ENCODE measurements at regions not wholly inside any gene's neighbourhood (a gene's known extent, or its start where the extent isn't known, plus 50 kb on each side); places are given as distances from the start of the nearest gene placed in this dataset.

GRCh38 chr20:50270569-50270968 is 79.9 kb downstream of the CEBPB start:
- no peak for TF ChIP-seq CTCF (IDR thresholded peaks at IDR 0.05)
- TF ChIP-seq POLR2A (IDR thresholded peaks at IDR 0.05) = no peak

All from breast epithelium (tissue), 3 donors.